ENCODE measurements at regions not wholly inside any gene's neighbourhood (a gene's known extent, or its start where the extent isn't known, plus 50 kb on each side); places are given as distances from the start of the nearest gene placed in this dataset.

DNA sequence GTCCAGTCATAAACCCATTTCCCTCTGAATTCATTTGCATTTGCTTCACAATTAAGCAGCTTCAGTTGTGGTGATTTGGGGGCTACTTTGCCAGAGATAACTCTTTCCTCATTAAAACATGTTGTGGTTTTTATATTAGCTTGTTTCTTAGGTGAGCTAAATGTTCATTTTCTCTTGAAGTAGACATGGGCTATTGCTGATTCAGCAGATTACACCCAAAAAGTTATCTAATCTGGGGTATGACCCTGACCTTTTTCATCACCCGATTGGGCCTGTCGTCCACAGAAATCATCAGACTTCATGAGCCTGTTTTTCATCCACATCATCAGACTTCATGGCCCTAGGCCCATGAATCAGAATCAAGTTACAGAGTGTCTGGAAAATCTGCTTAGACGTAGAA lies 97.5 kb upstream of the KLHL25 start:
- TF ChIP-seq, protein P1, sequence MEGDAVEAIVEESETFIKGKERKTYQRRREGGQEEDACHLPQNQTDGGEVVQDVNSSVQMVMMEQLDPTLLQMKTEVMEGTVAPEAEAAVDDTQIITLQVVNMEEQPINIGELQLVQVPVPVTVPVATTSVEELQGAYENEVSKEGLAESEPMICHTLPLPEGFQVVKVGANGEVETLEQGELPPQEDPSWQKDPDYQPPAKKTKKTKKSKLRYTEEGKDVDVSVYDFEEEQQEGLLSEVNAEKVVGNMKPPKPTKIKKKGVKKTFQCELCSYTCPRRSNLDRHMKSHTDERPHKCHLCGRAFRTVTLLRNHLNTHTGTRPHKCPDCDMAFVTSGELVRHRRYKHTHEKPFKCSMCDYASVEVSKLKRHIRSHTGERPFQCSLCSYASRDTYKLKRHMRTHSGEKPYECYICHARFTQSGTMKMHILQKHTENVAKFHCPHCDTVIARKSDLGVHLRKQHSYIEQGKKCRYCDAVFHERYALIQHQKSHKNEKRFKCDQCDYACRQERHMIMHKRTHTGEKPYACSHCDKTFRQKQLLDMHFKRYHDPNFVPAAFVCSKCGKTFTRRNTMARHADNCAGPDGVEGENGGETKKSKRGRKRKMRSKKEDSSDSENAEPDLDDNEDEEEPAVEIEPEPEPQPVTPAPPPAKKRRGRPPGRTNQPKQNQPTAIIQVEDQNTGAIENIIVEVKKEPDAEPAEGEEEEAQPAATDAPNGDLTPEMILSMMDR (IDR thresholded peaks at IDR 0.05; ENCODE audit: insufficient read depth, low read depth, low read length), result no peak
- TF ChIP-seq EZH2 (IDR thresholded peaks at IDR 0.05; ENCODE audit: insufficient read depth, low read length), result no peak

Data from astrocyte (in vitro differentiated cells and primary cell).